IMR-90 (cell line): ENCODE measurements at regions not wholly inside any gene's neighbourhood (a gene's known extent, or its start where the extent isn't known, plus 50 kb on each side); places are given as distances from the start of the nearest gene placed in this dataset.

Experiments used
- ATAC-seq: fragments of 200-7000 bp; cut with Tn5 transposase; 2 replicates; pipeline ENCODE4 v1.9.1; 2020; ENCODE audit warnings: low read depth, mild to moderate bottlenecking, moderate library complexity
- BruUV-seq: library from RNA; stranded (reverse); fragments of 400-500 nt; replicated peaks from 2 replicates; lab custom pipeline; 2021; lab: Mats Ljungman, UMichigan
- CTCF ChIA-PET: fragments of 300-600 bp; formaldehyde crosslinking; extraction: SDS; loops from one replicate; lab custom pipeline; 2021; ENCODE audit warnings: antibody characterized with exemption; lab: Yijun Ruan, JAX
- POLR2A ChIA-PET: fragments of 300-600 bp; sonication (Branson Sonifier 250); formaldehyde crosslinking; loops from one replicate; lab custom pipeline; 2022; ENCODE audit warnings: antibody characterized with exemption; ENCODE audit not compliant: unreplicated experiment; lab: Charles Lee
- DNase-seq: peaks from one replicate; pipeline ENCODE4 v3.0.0; 2013
- H2AFZ ChIP-seq: replicated peaks from 2 replicates; pipeline ENCODE3; 2013; ENCODE audit warnings: low read length, mild to moderate bottlenecking; ENCODE audit not compliant: poor library complexity
- H2AK5ac ChIP-seq: 2 replicates; pipeline ENCODE4 v1.6.1; 2013; ENCODE audit warnings: low read depth, low read length, inconsistent platforms
- H2AK9ac ChIP-seq: replicated peaks from 2 replicates; pipeline ENCODE3; 2013; ENCODE audit warnings: mild to moderate bottlenecking, low read depth, low read length, moderate library complexity; ENCODE audit not compliant: poor library complexity
- H2BK120ac ChIP-seq: 2 replicates; pipeline ENCODE4 v1.6.1; 2013; ENCODE audit warnings: low read depth, low read length, inconsistent platforms
- H2BK15ac ChIP-seq: 3 replicates; pipeline ENCODE4 v1.6.1; 2013; ENCODE audit warnings: low read depth, low read length, inconsistent platforms
- H2BK20ac ChIP-seq: 2 replicates; pipeline ENCODE4 v1.6.1; 2013; ENCODE audit warnings: low read depth, mild to moderate bottlenecking, inconsistent platforms, low read length, moderate library complexity
- H2BK5ac ChIP-seq: 2 replicates; pipeline ENCODE4 v1.6.1; 2013; ENCODE audit warnings: mild to moderate bottlenecking, low read depth, low read length, inconsistent platforms; ENCODE audit not compliant: poor library complexity, severe bottlenecking
- H3K14ac ChIP-seq: replicated peaks from 2 replicates; pipeline ENCODE4 v1.6.1; 2013; ENCODE audit warnings: low read depth, low read length, inconsistent platforms
- H3K18ac ChIP-seq: 2 replicates; pipeline ENCODE4 v1.6.1; 2013; ENCODE audit warnings: low read depth, low read length, control low read depth
- H3K23ac ChIP-seq: 2 replicates; pipeline ENCODE4 v1.6.1; 2013; ENCODE audit warnings: low read depth, low read length, inconsistent platforms
- H3K27ac ChIP-seq: 2 replicates; pipeline ENCODE4 v1.5.1; 2013; ENCODE audit warnings: mild to moderate bottlenecking, control low read depth, low read length; ENCODE audit not compliant: insufficient read depth
- H3K27me3 ChIP-seq: 2 replicates; pipeline ENCODE4 v1.6.1; 2013; ENCODE audit warnings: low read length; ENCODE audit not compliant: control insufficient read depth, insufficient read depth
- H3K36me3 ChIP-seq: 2 replicates; pipeline ENCODE4 v1.6.1; 2013; ENCODE audit warnings: low read length, mixed read lengths; ENCODE audit not compliant: control insufficient read depth, insufficient read depth
- H3K4ac ChIP-seq: 2 replicates; pipeline ENCODE4 v1.6.1; 2013; ENCODE audit warnings: low read depth, low read length, inconsistent platforms
- H3K4me1 ChIP-seq: 2 replicates; pipeline ENCODE4 v1.6.1; 2013; ENCODE audit warnings: low read length, mixed read lengths; ENCODE audit not compliant: control insufficient read depth, insufficient read depth
- H3K4me2 ChIP-seq: 2 replicates; pipeline ENCODE4 v1.6.1; 2013; ENCODE audit warnings: low read depth, mild to moderate bottlenecking, control low read depth, low read length, moderate library complexity
- H3K4me3 ChIP-seq: 2 replicates; pipeline ENCODE4 v1.5.1; 2013; ENCODE audit warnings: low read depth, mild to moderate bottlenecking, control low read depth, low read length, moderate library complexity; ENCODE audit not compliant: insufficient read depth
- H3K56ac ChIP-seq: 2 replicates; pipeline ENCODE4 v1.6.1; 2013; ENCODE audit warnings: low read length, inconsistent platforms; ENCODE audit not compliant: insufficient read depth; ENCODE audit errors: extremely low read depth
- H3K79me1 ChIP-seq, 2 experiments: 2 replicates each; pipeline ENCODE4 v1.6.1; 2013; ENCODE audit warnings: low read length in 2 of 2, inconsistent platforms in 1 of 2, low read depth in 1 of 2
- H3K9ac ChIP-seq: 2 replicates; pipeline ENCODE4 v1.6.1; 2013; ENCODE audit warnings: low read depth, low read length, control low read depth
- H3K9me1 ChIP-seq: 2 replicates; pipeline ENCODE4 v1.6.1; 2013; ENCODE audit warnings: low read length, inconsistent platforms; ENCODE audit not compliant: insufficient read depth
- H3K9me3 ChIP-seq: 2 replicates; pipeline ENCODE4 v1.6.1; 2013; ENCODE audit warnings: low read length; ENCODE audit not compliant: control insufficient read depth, insufficient read depth
- H4K20me1 ChIP-seq: 2 replicates; pipeline ENCODE4 v1.6.1; 2013; ENCODE audit warnings: low read length, inconsistent platforms; ENCODE audit not compliant: insufficient read depth
- H4K5ac ChIP-seq: 2 replicates; pipeline ENCODE4 v1.6.1; 2013; ENCODE audit warnings: mild to moderate bottlenecking, low read depth, low read length, control low read depth
- H4K8ac ChIP-seq, 2 experiments: 2 replicates each; pipeline ENCODE4 v1.6.1; 2013; ENCODE audit warnings: low read depth in 2 of 2, low read length in 2 of 2, control low read depth in 1 of 2, inconsistent platforms in 1 of 2
- H4K91ac ChIP-seq: 2 replicates; pipeline ENCODE4 v1.6.1; 2013; ENCODE audit warnings: low read depth, low read length, inconsistent platforms; ENCODE audit not compliant: insufficient read depth
- BHLHE40 ChIP-seq: fragments of 150-350 bp; IDR thresholded peaks from 2 replicates; pipeline ENCODE4 v1.6.1; 2016; ENCODE audit warnings: mild to moderate bottlenecking, low read depth, low read length
- CEBPB ChIP-seq: IDR thresholded peaks from 2 replicates; pipeline ENCODE4 v1.6.1; 2012; ENCODE audit warnings: low read depth, low read length, improper control_type of control experiment
- CHD1 ChIP-seq: IDR thresholded peaks from 2 replicates; pipeline ENCODE4 v1.6.1; 2012; ENCODE audit warnings: low read depth, low read length, improper control_type of control experiment
- CTCF ChIP-seq: conservative IDR thresholded peaks from 2 replicates; pipeline ENCODE4 v1.5.1; 2012; ENCODE audit warnings: mild to moderate bottlenecking, low read depth, low read length, improper control_type of control experiment
- ELK1 ChIP-seq: fragments of 150-350 bp; IDR thresholded peaks from 2 replicates; pipeline ENCODE4 v1.6.1; 2016; ENCODE audit warnings: low read depth, mild to moderate bottlenecking, low read length, moderate library complexity, borderline replicate concordance
- FOS ChIP-seq: fragments of 150-350 bp; IDR thresholded peaks from 2 replicates; pipeline ENCODE4 v1.6.1; 2016; ENCODE audit warnings: low read depth, low read length
- MAFK ChIP-seq: IDR thresholded peaks from 2 replicates; pipeline ENCODE4 v1.6.1; 2012; ENCODE audit warnings: low read depth, low read length, improper control_type of control experiment
- MAZ ChIP-seq: IDR thresholded peaks from 2 replicates; pipeline ENCODE4 v1.6.1; 2012; ENCODE audit warnings: low read depth, mild to moderate bottlenecking, low read length, improper control_type of control experiment, moderate library complexity, borderline replicate concordance
- MXI1 ChIP-seq: IDR thresholded peaks from 2 replicates; pipeline ENCODE4 v1.6.1; 2012; ENCODE audit warnings: low read depth, mild to moderate bottlenecking, low read length, moderate library complexity, borderline replicate concordance
- NFE2L2 ChIP-seq: fragments of 150-350 bp; IDR thresholded peaks from 2 replicates; pipeline ENCODE4 v1.6.1; 2016; ENCODE audit warnings: low read depth, mild to moderate bottlenecking, low read length
- POLR2A ChIP-seq: IDR thresholded peaks from 2 replicates; pipeline ENCODE4 v1.6.1; 2012; ENCODE audit warnings: mild to moderate bottlenecking, low read depth, low read length
- RAD21 ChIP-seq: IDR thresholded peaks from 2 replicates; pipeline ENCODE4 v1.6.1; 2012; ENCODE audit warnings: low read length, improper control_type of control experiment
- RCOR1 ChIP-seq: IDR thresholded peaks from 2 replicates; pipeline ENCODE4 v1.6.1; 2012; ENCODE audit warnings: mild to moderate bottlenecking, low read length, improper control_type of control experiment; ENCODE audit not compliant: insufficient replicate concordance
- RFX5 ChIP-seq: IDR thresholded peaks from 2 replicates; pipeline ENCODE4 v1.8.0; 2012; ENCODE audit warnings: low read depth, mild to moderate bottlenecking, low read length, moderate library complexity
- SMC3 ChIP-seq: fragments of 150-350 bp; IDR thresholded peaks from 2 replicates; pipeline ENCODE4 v1.6.1; 2016; ENCODE audit warnings: low read depth, mild to moderate bottlenecking, antibody characterized with exemption, low read length, moderate library complexity
- USF2 ChIP-seq: fragments of 150-350 bp; IDR thresholded peaks from 2 replicates; pipeline ENCODE4 v1.6.1; 2017; ENCODE audit warnings: mild to moderate bottlenecking, antibody characterized with exemption, low read length, low read depth
- WGBS, 2 experiments: methylation state at CpG; one replicate each; pipeline versions ENCODE4 v1.1.5 to v1.1.7; 2013; ENCODE audit warnings: missing lambda C conversion rate in 2 of 2; ENCODE audit not compliant: insufficient read length in 1 of 2; ENCODE audit errors: extremely low coverage in 2 of 2; 5-methylcytosine and 5-hydroxymethylcytosine counted together
- dilution Hi-C: fragments of 300-500 bp; cut with HindIII; formaldehyde crosslinking; loops from one replicate; pipeline ENCODE4 v1.14.3; 2018; ENCODE audit warnings: low sequenced_read_pairs; ENCODE audit not compliant: unreplicated experiment
- in situ Hi-C: fragments of 300-500 bp; cut with MboI; formaldehyde crosslinking; loops from 3 replicates; pipeline ENCODE4 v1.14.3; 2019; ENCODE audit warnings: low sequenced_read_pairs, inconsistent platforms, mixed read lengths
- intact Hi-C: fragments of 100-400 bp; cut with micrococcal nuclease; formaldehyde crosslinking; loops from 2 replicates; pipeline ENCODE4 v1.10.0; 2022

GRCh38 chr12:113622410-113622809 lies 150.7 kb upstream of the LHX5 start:
- no peak overlapping the region for H3K9ac ChIP-seq
- no peak overlapping the region for H4K91ac ChIP-seq
- H3K4me3 ChIP-seq: no peak overlapping the region
- CTCF ChIA-PET: no interaction called here
- DNase-seq (no peak), ATAC-seq (no peak)
- POLR2A ChIA-PET: no interaction called here
- no peak overlapping the region for H3K14ac ChIP-seq
- no CpG with 5 or more reads among the region's 10 CpGs for WGBS, 2 experiments
- H3K27me3 ChIP-seq: no peaks in the 10 kb centered on the region
- no peak overlapping the region for H2AFZ ChIP-seq
- no peak overlapping the region for H2BK15ac ChIP-seq
- H4K8ac ChIP-seq: no peak overlapping the region
- no TSS peak for BruUV-seq
- no peak overlapping the region for H3K56ac ChIP-seq
- no peaks in the 10 kb centered on the region for H3K9me3 ChIP-seq
- H3K4ac ChIP-seq: no peak overlapping the region
- dilution Hi-C loops (no loop called here), in situ Hi-C loops (no loop called here), intact Hi-C loops (no loop called here)
- TF ChIP-seq MAZ (no peak), CEBPB (no peak), RCOR1 (no peak), ELK1 (no peak), MXI1 (no peak), FOS (no peak), NFE2L2 (no peak), POLR2A (no peak), CHD1 (no peak), BHLHE40 (no peak), MAFK (no peak), CTCF (no peak), USF2 (no peak), RAD21 (no peak), RFX5 (no peak), SMC3 (no peak)
- no peaks in the 10 kb centered on the region for H4K20me1 ChIP-seq
- no peak overlapping the region for H3K27ac ChIP-seq
- H3K23ac ChIP-seq: no peak overlapping the region
- H2BK20ac ChIP-seq: no peak overlapping the region
- H2BK120ac ChIP-seq: no peak overlapping the region
- no peak overlapping the region for H4K5ac ChIP-seq
- no peak overlapping the region for H3K18ac ChIP-seq
- no peak overlapping the region for H2AK5ac ChIP-seq
- no peaks in the 10 kb centered on the region for H3K36me3 ChIP-seq
- H3K79me1 ChIP-seq: no peaks in the 10 kb centered on the region
- no peaks in the 10 kb centered on the region for H3K9me1 ChIP-seq
- H3K4me2 ChIP-seq: no peak overlapping the region
- no peak overlapping the region for H2BK5ac ChIP-seq
- no peak overlapping the region for H2AK9ac ChIP-seq
- no peaks in the 10 kb centered on the region for H3K4me1 ChIP-seq
